HG03439 (cell line): ENCODE measurements at regions not wholly inside any gene's neighbourhood (a gene's known extent, or its start where the extent isn't known, plus 50 kb on each side); places are given as distances from the start of the nearest gene placed in this dataset.

Experiments
- ATAC-seq: cut with Tn5 transposase; IDR thresholded peaks from one replicate; pipeline ENCODE4 v1.9.1; 2021; ENCODE audit warnings: mild to moderate bottlenecking, moderate library complexity; ENCODE audit not compliant: unreplicated experiment

- ATAC-seq, result no peak
Measured at GRCh38 chr15:70355275-70355795, 257.6 kb upstream of the TLE3 start.

- ATAC-seq, result no peak
Measured at GRCh38 chr15:70354346-70354905, 256.7 kb upstream of the TLE3 start.

- ATAC-seq, result no peak
Measured at GRCh38 chr15:70353606-70354345, 256.1 kb upstream of the TLE3 start.

GRCh38 chr15:70351941-70352774 is 254.4 kb upstream of the TLE3 start:
- no peak for ATAC-seq

GRCh38 chr15:70351391-70351790 is 253.7 kb upstream of the TLE3 start:
- no peak for ATAC-seq

- no peak for ATAC-seq
Measured at GRCh38 chr15:70348581-70349344, 251.0 kb upstream of the TLE3 start.

- no peak for ATAC-seq
Measured at GRCh38 chr15:70348226-70348543, 250.5 kb upstream of the TLE3 start.

- no peak for ATAC-seq
Measured at GRCh38 chr15:70347321-70348225, 249.9 kb upstream of the TLE3 start.

GRCh38 chr15:70345251-70346019 is 247.7 kb upstream of the TLE3 start:
- ATAC-seq, result no peak

GRCh38 chr15:70344666-70345065 is 246.9 kb upstream of the TLE3 start:
- ATAC-seq, result no peak

- ATAC-seq, result no peak
Measured at GRCh38 chr15:70343961-70344621, 246.4 kb upstream of the TLE3 start.

- ATAC-seq, result no peak
Measured at GRCh38 chr15:70342554-70343548, 245.1 kb upstream of the TLE3 start.

GRCh38 chr15:70342141-70342540 is 244.4 kb upstream of the TLE3 start:
- no peak for ATAC-seq

- no peak for ATAC-seq
Measured at GRCh38 chr15:70341566-70341965, 243.8 kb upstream of the TLE3 start.

GRCh38 chr15:70340494-70340870 is 242.8 kb upstream of the TLE3 start:
- no peak for ATAC-seq

- no peak for ATAC-seq
Measured at GRCh38 chr15:70339571-70340493, 242.1 kb upstream of the TLE3 start.
